ENCODE measurements at regions not wholly inside any gene's neighbourhood (a gene's known extent, or its start where the extent isn't known, plus 50 kb on each side); places are given as distances from the start of the nearest gene placed in this dataset.

- no peak for TF ChIP-seq CTCF (IDR thresholded peaks at IDR 0.05)
- no peak for TF ChIP-seq POLR2A (IDR thresholded peaks at IDR 0.05)
- Histone ChIP-seq H3K36me3 (replicated peaks in 1 of 2; ENCODE audit: insufficient read depth in 1 of 2, low read depth in 2 of 2) (no peaks in the 10 kb centered on the region), H3K9me3 (no peaks in the 10 kb centered on the region), H3K27ac (no peak overlapping the region), H3K4me3 (no peak overlapping the region), H3K27me3 (no peaks in the 10 kb centered on the region), H3K4me1 (no peaks in the 10 kb centered on the region)
- no peak for DNase-seq
- ATAC-seq, result no peak
- intact Hi-C loops (cut with DNase I), result no loop called here
Observed at GRCh38 chr2:81648806-81649205, 1344.3 kb upstream of the LRRTM1 start.

GRCh38 chr2:81648370-81648769 is 1343.8 kb upstream of the LRRTM1 start:
- intact Hi-C loops (cut with DNase I), result no loop called here
- Histone ChIP-seq H3K4me1 (no peaks in the 10 kb centered on the region), H3K4me3 (no peak overlapping the region), H3K36me3 (replicated peaks in 1 of 2; ENCODE audit: insufficient read depth in 1 of 2, low read depth in 2 of 2) (no peaks in the 10 kb centered on the region), H3K9me3 (no peaks in the 10 kb centered on the region), H3K27ac (no peak overlapping the region), H3K27me3 (no peaks in the 10 kb centered on the region)
- 57 to 66% methylated on average over 5 of the region's 5 CpGs for WGBS, 2 donors
- no peak for ATAC-seq
- TF ChIP-seq CTCF (IDR thresholded peaks at IDR 0.05), result no peak
- no peak for TF ChIP-seq POLR2A (IDR thresholded peaks at IDR 0.05)
- DNase-seq, result no peak

GRCh38 chr2:81647715-81648230 is 1343.2 kb upstream of the LRRTM1 start:
- Histone ChIP-seq H3K4me1 (no peaks in the 10 kb centered on the region), H3K27ac (no peak overlapping the region), H3K36me3 (replicated peaks in 1 of 2; ENCODE audit: insufficient read depth in 1 of 2, low read depth in 2 of 2) (no peaks in the 10 kb centered on the region), H3K9me3 (no peaks in the 10 kb centered on the region), H3K4me3 (no peak overlapping the region), H3K27me3 (no peaks in the 10 kb centered on the region)
- TF ChIP-seq CTCF (IDR thresholded peaks at IDR 0.05) (no peak), POLR2A (IDR thresholded peaks at IDR 0.05) (no peak)
- DNase-seq (no peak), ATAC-seq (no peak)
- intact Hi-C loops (cut with DNase I), result no loop called here

GRCh38 chr2:81645745-81646301 is 1341.3 kb upstream of the LRRTM1 start:
- Histone ChIP-seq H3K27ac (no peak overlapping the region), H3K9me3 (no peaks in the 10 kb centered on the region), H3K27me3 (no peaks in the 10 kb centered on the region), H3K4me1 (no peaks in the 10 kb centered on the region), H3K4me3 (no peak overlapping the region), H3K36me3 (replicated peaks in 1 of 2; ENCODE audit: insufficient read depth in 1 of 2, low read depth in 2 of 2) (no peaks in the 10 kb centered on the region)
- DNase-seq, result no peak
- no peak for ATAC-seq
- 39 to 43% methylated on average over 2 of the region's 2 CpGs for WGBS, 2 donors
- intact Hi-C loops (cut with DNase I), result no loop called here
- no peak for TF ChIP-seq CTCF (IDR thresholded peaks at IDR 0.05)
- no peak for TF ChIP-seq POLR2A (IDR thresholded peaks at IDR 0.05)

GRCh38 chr2:81644189-81644588 is 1339.6 kb upstream of the LRRTM1 start:
- intact Hi-C loops (cut with DNase I), result no loop called here
- TF ChIP-seq POLR2A (IDR thresholded peaks at IDR 0.05) (no peak), CTCF (IDR thresholded peaks at IDR 0.05) (no peak)

More at GRCh38 chr2:81644189-81644588, 1339.6 kb upstream of the LRRTM1 start:
- H3K9me3 ChIP-seq, result peaks cover 0 to 4% (median 0%) of the 10 kb centered on the region in 3 donors
- H3K4me3 ChIP-seq, result no peak overlapping the region
- DNase-seq (no peak), ATAC-seq (no peak)
- no peaks in the 10 kb centered on the region for H3K36me3 ChIP-seq (replicated peaks in 1 of 2; ENCODE audit: insufficient read depth in 1 of 2, low read depth in 2 of 2)
- H3K27me3 ChIP-seq, result no peaks in the 10 kb centered on the region
- 10 to 38% methylated on average over 1 of the region's 1 CpG for WGBS, 2 donors
- no peak overlapping the region for H3K27ac ChIP-seq
- no peaks in the 10 kb centered on the region for H3K4me1 ChIP-seq

Measured in body of pancreas (tissue), 4 donors.